ENCODE measurements at regions not wholly inside any gene's neighbourhood (a gene's known extent, or its start where the extent isn't known, plus 50 kb on each side); places are given as distances from the start of the nearest gene placed in this dataset.

DNA sequence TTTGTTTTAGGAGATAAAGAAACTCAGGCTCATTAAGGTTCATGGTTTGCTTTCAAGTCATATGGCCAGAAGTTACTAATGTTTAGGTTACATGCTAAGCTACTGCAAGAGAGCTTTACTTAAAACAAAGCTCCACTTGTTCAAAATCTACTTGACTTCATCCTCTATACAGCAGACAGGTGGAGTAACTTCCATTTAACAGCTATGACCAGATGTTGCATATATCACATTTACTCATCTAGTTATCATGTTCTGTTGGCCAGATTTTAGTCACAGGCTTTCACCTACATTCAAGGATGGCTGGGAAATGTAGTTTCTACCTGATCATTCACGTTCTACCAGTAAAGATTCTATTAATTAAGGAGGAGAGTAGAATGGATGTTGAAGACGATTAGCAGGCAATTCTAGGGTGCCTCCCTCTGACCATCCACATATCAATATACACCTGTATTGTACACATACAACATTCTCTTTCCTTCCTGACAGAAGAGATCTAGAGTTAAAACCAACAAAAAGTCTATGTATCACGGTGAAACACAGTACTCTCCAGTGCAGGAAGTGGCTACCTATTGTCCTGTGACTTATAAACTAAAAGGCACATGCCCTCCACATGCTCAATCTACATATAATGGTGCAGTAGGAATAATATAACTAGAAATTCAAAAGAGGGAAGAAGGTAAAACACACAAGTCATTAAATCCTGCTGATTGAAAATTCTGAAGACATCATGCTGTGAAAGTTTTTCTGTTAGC lies 488.0 kb downstream of the MDFIC start:
- no peak overlapping the region for H3K27ac ChIP-seq (ENCODE audit: insufficient read depth, low read depth, low read length, poor library complexity, severe bottlenecking)
- no peaks in the 10 kb centered on the region for H3K36me3 ChIP-seq (ENCODE audit: control insufficient read depth, insufficient read depth, low read length)
- 97% methylated on average over 2 to 3 of the region's 3 CpGs for WGBS, 2 experiments
- no peak overlapping the region for H3K4me3 ChIP-seq (ENCODE audit: insufficient read depth, low read depth, low read length)
- H3K9me3 ChIP-seq (ENCODE audit: control insufficient read depth, low read length): no peaks in the 10 kb centered on the region
- no peaks in the 10 kb centered on the region for H3K27me3 ChIP-seq (ENCODE audit: control insufficient read depth, insufficient read depth, low read length, poor library complexity, severe bottlenecking)
- no peaks in the 10 kb centered on the region for H3K4me1 ChIP-seq (ENCODE audit: control insufficient read depth, insufficient read depth, low read length)

DNA sequence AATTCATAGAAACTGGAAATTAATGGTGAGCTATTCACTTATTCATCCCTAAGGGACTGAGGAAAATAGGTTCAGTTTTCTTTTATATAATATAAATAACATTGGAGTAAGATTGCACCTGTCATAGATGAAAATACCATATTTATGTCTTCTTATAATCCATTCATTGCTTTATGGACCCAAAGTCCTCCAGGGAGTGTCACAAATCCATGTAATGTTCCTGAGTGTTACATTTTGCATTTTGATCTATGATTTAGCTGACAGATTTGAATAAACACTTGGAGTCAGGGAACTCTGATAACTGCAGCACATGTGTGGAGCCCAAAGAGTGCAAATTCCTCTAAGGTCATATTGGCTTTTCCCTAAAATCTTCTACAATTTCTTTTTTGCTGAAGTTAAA lies 484.3 kb downstream of the MDFIC start:
- Histone ChIP-seq H3K4me3 (ENCODE audit: insufficient read depth, low read depth, low read length) (no peak overlapping the region), H3K9me3 (ENCODE audit: control insufficient read depth, low read length) (no peaks in the 10 kb centered on the region), H3K27me3 (ENCODE audit: control insufficient read depth, insufficient read depth, low read length, poor library complexity, severe bottlenecking) (no peaks in the 10 kb centered on the region), H3K4me1 (ENCODE audit: control insufficient read depth, insufficient read depth, low read length) (no peaks in the 10 kb centered on the region), H3K36me3 (ENCODE audit: control insufficient read depth, insufficient read depth, low read length) (no peaks in the 10 kb centered on the region), H3K27ac (ENCODE audit: insufficient read depth, low read depth, low read length, poor library complexity, severe bottlenecking) (no peak overlapping the region)

GRCh38 chr7:115387137-115387536 lies 465.2 kb downstream of the MDFIC start:
- no peak overlapping the region for H3K4me3 ChIP-seq (ENCODE audit: insufficient read depth, low read depth, low read length)
- H3K4me1 ChIP-seq (ENCODE audit: control insufficient read depth, insufficient read depth, low read length): no peaks in the 10 kb centered on the region
- H3K9me3 ChIP-seq (ENCODE audit: control insufficient read depth, low read length): no peaks in the 10 kb centered on the region
- H3K27me3 ChIP-seq (ENCODE audit: control insufficient read depth, insufficient read depth, low read length, poor library complexity, severe bottlenecking): no peaks in the 10 kb centered on the region
- no peaks in the 10 kb centered on the region for H3K36me3 ChIP-seq (ENCODE audit: control insufficient read depth, insufficient read depth, low read length)
- H3K27ac ChIP-seq (ENCODE audit: insufficient read depth, low read depth, low read length, poor library complexity, severe bottlenecking): no peak overlapping the region

- H3K27ac ChIP-seq (ENCODE audit: insufficient read depth, low read depth, low read length, poor library complexity, severe bottlenecking): no peak overlapping the region
- no peaks in the 10 kb centered on the region for H3K4me1 ChIP-seq (ENCODE audit: control insufficient read depth, insufficient read depth, low read length)
- whole genome bisulfite sequencing, 2 experiments: no CpG with 5 or more reads among the region's 1 CpG
- H3K9me3 ChIP-seq (ENCODE audit: control insufficient read depth, low read length): no peaks in the 10 kb centered on the region
- H3K36me3 ChIP-seq (ENCODE audit: control insufficient read depth, insufficient read depth, low read length): no peaks in the 10 kb centered on the region
- H3K4me3 ChIP-seq (ENCODE audit: insufficient read depth, low read depth, low read length): no peak overlapping the region
- no peaks in the 10 kb centered on the region for H3K27me3 ChIP-seq (ENCODE audit: control insufficient read depth, insufficient read depth, low read length, poor library complexity, severe bottlenecking)
Observed at GRCh38 chr7:115379321-115379720, 457.4 kb downstream of the MDFIC start.

- H3K27ac ChIP-seq (ENCODE audit: insufficient read depth, low read depth, low read length, poor library complexity, severe bottlenecking): no peak overlapping the region
- no peaks in the 10 kb centered on the region for H3K36me3 ChIP-seq (ENCODE audit: control insufficient read depth, insufficient read depth, low read length)
- H3K9me3 ChIP-seq (ENCODE audit: control insufficient read depth, low read length): no peaks in the 10 kb centered on the region
- H3K4me3 ChIP-seq (ENCODE audit: insufficient read depth, low read depth, low read length): no peak overlapping the region
- no peaks in the 10 kb centered on the region for H3K27me3 ChIP-seq (ENCODE audit: control insufficient read depth, insufficient read depth, low read length, poor library complexity, severe bottlenecking)
- no peaks in the 10 kb centered on the region for H3K4me1 ChIP-seq (ENCODE audit: control insufficient read depth, insufficient read depth, low read length)
Observed at GRCh38 chr7:115368998-115369397, 447.1 kb downstream of the MDFIC start.

GRCh38 chr7:115363916-115364315 lies 442.0 kb downstream of the MDFIC start:
- Histone ChIP-seq H3K4me3 (ENCODE audit: insufficient read depth, low read depth, low read length) (no peak overlapping the region), H3K36me3 (ENCODE audit: control insufficient read depth, insufficient read depth, low read length) (no peaks in the 10 kb centered on the region), H3K4me1 (ENCODE audit: control insufficient read depth, insufficient read depth, low read length) (no peaks in the 10 kb centered on the region), H3K27me3 (ENCODE audit: control insufficient read depth, insufficient read depth, low read length, poor library complexity, severe bottlenecking) (no peaks in the 10 kb centered on the region), H3K27ac (ENCODE audit: insufficient read depth, low read depth, low read length, poor library complexity, severe bottlenecking) (no peak overlapping the region), H3K9me3 (ENCODE audit: control insufficient read depth, low read length) (no peaks in the 10 kb centered on the region)
- 100% methylated on average over 1 of the region's 2 CpGs; no CpG with 5 or more reads in 1 of the 2 experiments for WGBS, 2 experiments

- Histone ChIP-seq H3K9me3 (ENCODE audit: control insufficient read depth, low read length) (no peaks in the 10 kb centered on the region), H3K27ac (ENCODE audit: insufficient read depth, low read depth, low read length, poor library complexity, severe bottlenecking) (no peak overlapping the region), H3K36me3 (ENCODE audit: control insufficient read depth, insufficient read depth, low read length) (no peaks in the 10 kb centered on the region), H3K27me3 (ENCODE audit: control insufficient read depth, insufficient read depth, low read length, poor library complexity, severe bottlenecking) (no peaks in the 10 kb centered on the region), H3K4me1 (ENCODE audit: control insufficient read depth, insufficient read depth, low read length) (no peaks in the 10 kb centered on the region), H3K4me3 (ENCODE audit: insufficient read depth, low read depth, low read length) (no peak overlapping the region)
Observed at GRCh38 chr7:115359955-115360354, 438.1 kb downstream of the MDFIC start.

DNA sequence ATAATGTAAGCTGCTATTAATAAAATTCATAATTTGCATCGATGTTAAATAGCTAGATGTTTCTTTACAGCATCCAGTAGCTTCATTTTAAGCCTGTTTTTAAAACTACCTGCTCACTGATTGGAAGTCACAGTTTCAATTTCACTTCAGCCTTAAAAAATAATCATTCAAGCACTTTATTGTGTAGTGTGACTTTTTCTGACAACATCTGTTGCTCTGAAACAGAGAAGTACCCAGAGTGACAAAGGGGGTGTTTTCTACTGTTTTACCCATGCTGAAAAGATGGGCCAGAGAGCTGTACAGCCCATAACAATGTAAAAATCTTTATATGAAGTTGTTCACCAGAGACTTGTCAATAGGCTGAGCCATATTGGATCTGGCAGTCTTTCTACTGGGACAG lies 437.2 kb downstream of the MDFIC start:
- H3K4me1 ChIP-seq (ENCODE audit: control insufficient read depth, insufficient read depth, low read length): no peaks in the 10 kb centered on the region
- WGBS, 2 experiments: 100% methylated on average over 1 of the region's 1 CpG; no CpG with 5 or more reads in 1 of the 2 experiments

GRCh38 chr7:115357703-115357999 lies 435.8 kb downstream of the MDFIC start:
- Histone ChIP-seq H3K9me3 (ENCODE audit: control insufficient read depth, low read length) (no peaks in the 10 kb centered on the region), H3K4me3 (ENCODE audit: insufficient read depth, low read depth, low read length) (no peak overlapping the region), H3K27ac (ENCODE audit: insufficient read depth, low read depth, low read length, poor library complexity, severe bottlenecking) (no peak overlapping the region), H3K4me1 (ENCODE audit: control insufficient read depth, insufficient read depth, low read length) (no peaks in the 10 kb centered on the region), H3K36me3 (ENCODE audit: control insufficient read depth, insufficient read depth, low read length) (no peaks in the 10 kb centered on the region), H3K27me3 (ENCODE audit: control insufficient read depth, insufficient read depth, low read length, poor library complexity, severe bottlenecking) (no peaks in the 10 kb centered on the region)
- 86% methylated on average over 1 of the region's 1 CpG; no CpG with 5 or more reads in 1 of the 2 experiments for WGBS, 2 experiments

More for the DNA sequence above, 437.2 kb downstream of the MDFIC start:
- no peaks in the 10 kb centered on the region for H3K9me3 ChIP-seq (ENCODE audit: control insufficient read depth, low read length)
- no peak overlapping the region for H3K27ac ChIP-seq (ENCODE audit: insufficient read depth, low read depth, low read length, poor library complexity, severe bottlenecking)
- H3K36me3 ChIP-seq (ENCODE audit: control insufficient read depth, insufficient read depth, low read length): no peaks in the 10 kb centered on the region
- no peak overlapping the region for H3K4me3 ChIP-seq (ENCODE audit: insufficient read depth, low read depth, low read length)
- H3K27me3 ChIP-seq (ENCODE audit: control insufficient read depth, insufficient read depth, low read length, poor library complexity, severe bottlenecking): no peaks in the 10 kb centered on the region

DNA sequence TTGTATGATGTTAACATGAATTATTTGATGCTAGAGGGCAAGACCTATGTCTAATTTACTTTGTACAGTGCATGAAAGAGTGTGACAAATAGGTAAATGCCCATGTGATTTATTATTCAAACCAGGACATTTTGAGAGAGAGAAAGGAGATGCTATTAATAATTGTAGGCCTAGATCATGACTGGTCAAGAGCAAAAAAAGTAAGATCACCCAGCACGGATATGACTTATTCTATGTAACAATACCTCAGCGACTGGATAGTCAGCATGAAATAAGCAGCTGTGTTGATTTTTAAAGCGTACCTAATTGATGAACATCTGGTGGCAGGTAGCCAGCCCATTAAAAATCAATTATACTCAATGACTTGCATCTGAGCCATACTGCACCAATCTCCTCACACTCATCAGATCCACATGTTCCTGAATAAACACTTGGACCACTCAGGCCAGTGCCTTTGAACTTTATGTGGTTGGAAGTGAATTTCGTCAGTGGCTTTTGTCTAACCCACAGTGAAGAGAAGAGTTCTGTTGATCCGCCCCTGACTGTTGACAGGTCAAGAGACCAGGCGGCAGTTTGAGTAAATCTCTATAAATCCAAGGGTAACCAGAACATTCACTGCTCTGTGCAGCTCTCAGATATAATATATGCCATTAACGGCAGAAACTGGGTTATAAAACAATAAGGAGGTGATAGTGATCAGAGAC lies 435.3 kb downstream of the MDFIC start:
- no peaks in the 10 kb centered on the region for H3K4me1 ChIP-seq (ENCODE audit: control insufficient read depth, insufficient read depth, low read length)
- no peaks in the 10 kb centered on the region for H3K9me3 ChIP-seq (ENCODE audit: control insufficient read depth, low read length)
- H3K36me3 ChIP-seq (ENCODE audit: control insufficient read depth, insufficient read depth, low read length): no peaks in the 10 kb centered on the region
- 92 to 100% methylated on average over 7 of the region's 7 CpGs for WGBS, 2 experiments
- no peak overlapping the region for H3K4me3 ChIP-seq (ENCODE audit: insufficient read depth, low read depth, low read length)
- no peaks in the 10 kb centered on the region for H3K27me3 ChIP-seq (ENCODE audit: control insufficient read depth, insufficient read depth, low read length, poor library complexity, severe bottlenecking)
- no peak overlapping the region for H3K27ac ChIP-seq (ENCODE audit: insufficient read depth, low read depth, low read length, poor library complexity, severe bottlenecking)

Data from ectodermal cell (in vitro differentiated cells).